C1 segment of cervical spinal cord (tissue), 14 donors: ENCODE measurements at regions not wholly inside any gene's neighbourhood (a gene's known extent, or its start where the extent isn't known, plus 50 kb on each side); places are given as distances from the start of the nearest gene placed in this dataset.

Source experiments
- DNase-seq, 14 donors: peaks; one replicate each; lab custom pipeline; 2025; lab: John Stamatoyannopoulos, UW

GRCh38 chr3:189109145-189109544 is 62.6 kb upstream of the TPRG1 start:
- DNase-seq, result no peak

DNA sequence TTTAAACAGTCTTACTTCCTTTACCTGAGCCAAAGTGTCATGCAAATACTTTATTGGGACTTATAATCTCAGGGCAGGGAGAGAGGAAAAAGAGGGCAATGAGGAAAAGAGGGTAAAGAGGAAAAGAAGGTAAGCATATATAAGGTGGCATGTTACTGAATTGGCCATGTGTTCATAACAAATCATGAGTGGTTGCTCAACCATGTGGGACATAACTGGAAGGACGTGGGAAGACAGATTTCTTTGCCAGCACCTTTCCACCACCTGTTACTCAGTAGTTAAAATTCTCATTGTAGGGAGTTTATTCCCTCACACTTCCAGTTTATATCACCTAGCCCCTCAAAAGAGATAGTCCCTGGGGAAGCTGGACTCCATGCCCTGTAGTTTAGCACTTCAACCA is 54.7 kb upstream of the TPRG1 start:
- DNase-seq, result no peak

DNA sequence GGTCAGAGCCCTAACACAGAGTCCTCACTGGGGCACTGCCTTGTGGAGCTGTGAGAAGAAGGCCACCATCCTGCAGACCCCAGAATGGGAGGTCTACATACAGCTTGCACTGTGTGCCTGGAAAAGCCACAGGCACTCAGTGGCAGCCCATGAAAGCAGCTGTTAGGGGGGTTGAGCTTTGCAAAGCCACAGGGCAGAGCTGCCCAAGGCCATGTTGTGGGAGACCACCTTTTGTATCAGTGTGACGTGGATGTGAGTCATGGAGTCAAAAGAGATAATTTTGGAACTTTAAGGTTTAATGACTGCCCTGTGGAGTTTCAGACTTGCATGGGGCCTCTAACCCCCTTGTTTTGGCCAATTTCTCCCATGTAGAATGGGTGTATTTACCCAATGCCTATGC is 52.9 kb upstream of the TPRG1 start:
- DNase-seq, result no peak

DNA sequence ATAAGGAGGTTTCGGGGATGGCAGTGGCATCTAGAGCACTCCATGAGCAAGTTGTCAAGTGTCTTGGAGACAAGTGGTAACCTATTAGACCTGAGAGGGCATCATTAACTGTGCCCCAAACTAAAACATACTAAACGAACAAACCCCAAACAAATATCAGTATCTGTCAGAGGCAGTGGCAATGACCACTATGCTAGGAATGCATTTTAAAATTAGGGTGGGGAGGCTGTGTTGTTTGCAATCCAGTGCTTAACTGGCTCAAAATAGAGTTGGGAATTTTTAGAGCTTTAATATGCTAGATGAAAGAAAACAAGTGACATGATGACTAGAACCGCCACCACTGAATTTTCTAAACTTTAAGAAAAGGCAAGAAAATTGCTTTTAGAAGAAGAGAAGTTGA is 51.8 kb upstream of the TPRG1 start:
- no peak for DNase-seq

DNA sequence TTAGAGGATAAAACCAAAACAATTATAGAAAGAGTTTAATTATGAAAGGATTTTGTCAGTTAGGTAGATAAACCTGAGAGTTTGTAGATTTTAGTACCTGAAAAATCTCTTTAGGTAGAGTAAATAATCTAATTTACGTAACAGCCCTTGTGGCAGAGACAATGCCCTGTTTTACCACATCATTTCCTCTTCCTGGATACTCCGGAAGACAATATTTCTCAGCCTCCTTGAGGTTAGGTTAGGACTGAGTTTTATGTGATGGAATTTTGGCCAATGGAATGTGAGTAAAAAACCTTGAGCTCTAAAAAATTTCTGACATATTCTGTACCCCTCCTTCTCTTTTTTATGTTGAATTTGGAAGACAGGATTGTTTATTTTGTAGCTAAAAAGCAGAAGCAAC is 50.7 kb upstream of the TPRG1 start:
- DNase-seq, result no peak
